ENCODE measurements at regions not wholly inside any gene's neighbourhood (a gene's known extent, or its start where the extent isn't known, plus 50 kb on each side); places are given as distances from the start of the nearest gene placed in this dataset.
A peak's percentile ranks its signal among the peaks of the same experiment; 100 is the strongest.

DNA sequence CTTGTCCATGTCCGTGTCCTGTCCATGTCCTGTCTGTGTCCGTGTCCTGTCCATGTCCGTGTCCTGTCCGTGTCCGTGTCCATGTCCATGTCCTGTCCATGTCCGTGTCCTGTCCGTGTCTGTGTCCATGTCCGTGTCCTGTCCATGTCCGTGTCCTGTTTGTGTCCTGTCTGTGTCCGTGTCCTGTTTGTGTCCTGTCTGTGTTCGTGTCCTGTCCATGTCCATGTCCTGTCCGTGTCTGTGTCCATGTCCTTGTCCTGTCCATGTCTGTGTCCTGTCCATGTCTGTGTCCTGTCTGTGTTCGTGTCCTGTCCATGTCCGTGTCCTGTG lies 55.0 kb upstream of the BHLHE23 start:
- no peak for ATAC-seq
- TF ChIP-seq PPARA (CRISPR knock-in tag; IDR thresholded peaks at IDR 0.05; ENCODE audit: borderline replicate concordance) (no peak), TOX (CRISPR knock-in tag; IDR thresholded peaks at IDR 0.05; ENCODE audit: borderline replicate concordance) (no peak), ZNF70 (CRISPR knock-in tag; IDR thresholded peaks at IDR 0.05) (no peak), ESRRG (CRISPR knock-in tag; IDR thresholded peaks at IDR 0.05) (no peak), ZNF565 (CRISPR knock-in tag; conservative IDR thresholded peaks at IDR 0.05; ENCODE audit: low read depth) (no peak), ZNF8 (CRISPR knock-in tag; IDR thresholded peaks at IDR 0.05) (no peak), OSR1 (CRISPR knock-in tag; IDR thresholded peaks at IDR 0.05) (no peak), TCF4 (CRISPR knock-in tag; IDR thresholded peaks at IDR 0.05; ENCODE audit: borderline replicate concordance) (no peak), RARB (CRISPR knock-in tag; IDR thresholded peaks at IDR 0.05) (no peak), ZFP30 (CRISPR knock-in tag; IDR thresholded peaks at IDR 0.05) (no peak), BACH2 (CRISPR knock-in tag; IDR thresholded peaks at IDR 0.05; ENCODE audit: borderline replicate concordance) (no peak), SNAI2 (CRISPR knock-in tag; IDR thresholded peaks at IDR 0.05) (no peak)
- TF ChIP-seq, protein P1, sequence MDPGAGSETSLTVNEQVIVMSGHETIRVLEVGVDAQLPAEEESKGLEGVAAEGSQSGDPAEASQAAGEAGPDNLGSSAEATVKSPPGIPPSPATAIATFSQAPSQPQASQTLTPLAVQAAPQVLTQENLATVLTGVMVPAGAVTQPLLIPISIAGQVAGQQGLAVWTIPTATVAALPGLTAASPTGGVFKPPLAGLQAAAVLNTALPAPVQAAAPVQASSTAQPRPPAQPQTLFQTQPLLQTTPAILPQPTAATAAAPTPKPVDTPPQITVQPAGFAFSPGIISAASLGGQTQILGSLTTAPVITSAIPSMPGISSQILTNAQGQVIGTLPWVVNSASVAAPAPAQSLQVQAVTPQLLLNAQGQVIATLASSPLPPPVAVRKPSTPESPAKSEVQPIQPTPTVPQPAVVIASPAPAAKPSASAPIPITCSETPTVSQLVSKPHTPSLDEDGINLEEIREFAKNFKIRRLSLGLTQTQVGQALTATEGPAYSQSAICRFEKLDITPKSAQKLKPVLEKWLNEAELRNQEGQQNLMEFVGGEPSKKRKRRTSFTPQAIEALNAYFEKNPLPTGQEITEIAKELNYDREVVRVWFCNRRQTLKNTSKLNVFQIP (CRISPR knock-in tag; IDR thresholded peaks at IDR 0.05; ENCODE audit: borderline replicate concordance, low read depth) = no peak
- TF ChIP-seq, protein P2, sequence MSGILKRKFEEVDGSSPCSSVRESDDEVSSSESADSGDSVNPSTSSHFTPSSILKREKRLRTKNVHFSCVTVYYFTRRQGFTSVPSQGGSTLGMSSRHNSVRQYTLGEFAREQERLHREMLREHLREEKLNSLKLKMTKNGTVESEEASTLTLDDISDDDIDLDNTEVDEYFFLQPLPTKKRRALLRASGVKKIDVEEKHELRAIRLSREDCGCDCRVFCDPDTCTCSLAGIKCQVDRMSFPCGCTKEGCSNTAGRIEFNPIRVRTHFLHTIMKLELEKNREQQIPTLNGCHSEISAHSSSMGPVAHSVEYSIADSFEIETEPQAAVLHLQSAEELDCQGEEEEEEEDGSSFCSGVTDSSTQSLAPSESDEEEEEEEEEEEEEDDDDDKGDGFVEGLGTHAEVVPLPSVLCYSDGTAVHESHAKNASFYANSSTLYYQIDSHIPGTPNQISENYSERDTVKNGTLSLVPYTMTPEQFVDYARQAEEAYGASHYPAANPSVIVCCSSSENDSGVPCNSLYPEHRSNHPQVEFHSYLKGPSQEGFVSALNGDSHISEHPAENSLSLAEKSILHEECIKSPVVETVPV (CRISPR knock-in tag; IDR thresholded peaks at IDR 0.05) = no peak
- TF ChIP-seq, protein P3, sequence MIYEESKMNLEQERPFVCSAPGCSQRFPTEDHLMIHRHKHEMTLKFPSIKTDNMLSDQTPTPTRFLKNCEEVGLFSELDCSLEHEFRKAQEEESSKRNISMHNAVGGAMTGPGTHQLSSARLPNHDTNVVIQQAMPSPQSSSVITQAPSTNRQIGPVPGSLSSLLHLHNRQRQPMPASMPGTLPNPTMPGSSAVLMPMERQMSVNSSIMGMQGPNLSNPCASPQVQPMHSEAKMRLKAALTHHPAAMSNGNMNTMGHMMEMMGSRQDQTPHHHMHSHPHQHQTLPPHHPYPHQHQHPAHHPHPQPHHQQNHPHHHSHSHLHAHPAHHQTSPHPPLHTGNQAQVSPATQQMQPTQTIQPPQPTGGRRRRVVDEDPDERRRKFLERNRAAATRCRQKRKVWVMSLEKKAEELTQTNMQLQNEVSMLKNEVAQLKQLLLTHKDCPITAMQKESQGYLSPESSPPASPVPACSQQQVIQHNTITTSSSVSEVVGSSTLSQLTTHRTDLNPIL (CRISPR knock-in tag; IDR thresholded peaks at IDR 0.05; ENCODE audit: low read depth) = no peak

DNA sequence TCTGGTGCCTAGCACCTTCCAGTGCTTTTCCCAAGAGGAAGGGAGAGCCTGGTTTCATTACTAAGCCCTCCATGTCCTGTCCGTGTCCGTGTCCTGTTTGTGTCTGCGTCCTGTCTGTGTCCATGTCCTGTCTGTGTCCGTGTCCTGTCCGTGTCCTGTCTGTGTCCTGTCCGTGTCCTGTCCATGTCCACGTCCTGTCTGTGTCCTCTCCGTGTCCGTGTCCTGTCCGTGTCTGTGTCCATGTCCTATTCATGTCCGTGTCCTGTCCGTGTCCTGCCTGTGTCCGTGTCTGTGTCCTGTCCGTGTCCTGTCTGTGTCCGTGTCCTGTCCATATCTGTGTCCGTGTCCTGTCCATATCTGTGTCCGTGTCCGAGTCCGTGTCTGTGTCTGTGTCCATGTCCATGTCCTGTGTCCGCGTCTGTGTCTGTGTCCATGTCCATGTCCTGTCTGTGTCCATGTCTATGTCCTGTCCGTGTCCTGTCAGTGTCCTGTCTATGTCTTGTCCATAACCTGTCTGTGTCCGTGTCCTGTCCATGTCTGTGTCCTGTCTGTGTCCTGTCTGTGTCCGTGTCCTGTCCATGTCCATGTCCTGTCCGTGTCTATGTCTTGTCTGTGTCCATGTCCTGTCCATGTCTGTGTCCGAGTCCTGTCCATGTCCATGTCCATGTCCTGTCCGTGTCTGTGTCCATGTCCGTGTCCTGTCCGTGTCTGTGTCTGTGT lies 54.4 kb upstream of the BHLHE23 start:
- ATAC-seq = no peak
- TF ChIP-seq CSDC2 (CRISPR knock-in tag; IDR thresholded peaks at IDR 0.05) (no peak), GLIS3 (CRISPR knock-in tag; IDR thresholded peaks at IDR 0.05) (no peak), TCF4 (CRISPR knock-in tag; IDR thresholded peaks at IDR 0.05; ENCODE audit: borderline replicate concordance) (no peak), ZFP3 (CRISPR knock-in tag; IDR thresholded peaks at IDR 0.05) (no peak), PPARA (CRISPR knock-in tag; IDR thresholded peaks at IDR 0.05; ENCODE audit: borderline replicate concordance) (no peak), SNAI2 (CRISPR knock-in tag; IDR thresholded peaks at IDR 0.05) (no peak), ZC3H10 (CRISPR knock-in tag; IDR thresholded peaks at IDR 0.05) (no peak), TOX (CRISPR knock-in tag; IDR thresholded peaks at IDR 0.05; ENCODE audit: borderline replicate concordance) (no peak), ZNF565 (CRISPR knock-in tag; conservative IDR thresholded peaks at IDR 0.05; ENCODE audit: low read depth) (no peak), ZNF70 (CRISPR knock-in tag; IDR thresholded peaks at IDR 0.05) (no peak)

DNA sequence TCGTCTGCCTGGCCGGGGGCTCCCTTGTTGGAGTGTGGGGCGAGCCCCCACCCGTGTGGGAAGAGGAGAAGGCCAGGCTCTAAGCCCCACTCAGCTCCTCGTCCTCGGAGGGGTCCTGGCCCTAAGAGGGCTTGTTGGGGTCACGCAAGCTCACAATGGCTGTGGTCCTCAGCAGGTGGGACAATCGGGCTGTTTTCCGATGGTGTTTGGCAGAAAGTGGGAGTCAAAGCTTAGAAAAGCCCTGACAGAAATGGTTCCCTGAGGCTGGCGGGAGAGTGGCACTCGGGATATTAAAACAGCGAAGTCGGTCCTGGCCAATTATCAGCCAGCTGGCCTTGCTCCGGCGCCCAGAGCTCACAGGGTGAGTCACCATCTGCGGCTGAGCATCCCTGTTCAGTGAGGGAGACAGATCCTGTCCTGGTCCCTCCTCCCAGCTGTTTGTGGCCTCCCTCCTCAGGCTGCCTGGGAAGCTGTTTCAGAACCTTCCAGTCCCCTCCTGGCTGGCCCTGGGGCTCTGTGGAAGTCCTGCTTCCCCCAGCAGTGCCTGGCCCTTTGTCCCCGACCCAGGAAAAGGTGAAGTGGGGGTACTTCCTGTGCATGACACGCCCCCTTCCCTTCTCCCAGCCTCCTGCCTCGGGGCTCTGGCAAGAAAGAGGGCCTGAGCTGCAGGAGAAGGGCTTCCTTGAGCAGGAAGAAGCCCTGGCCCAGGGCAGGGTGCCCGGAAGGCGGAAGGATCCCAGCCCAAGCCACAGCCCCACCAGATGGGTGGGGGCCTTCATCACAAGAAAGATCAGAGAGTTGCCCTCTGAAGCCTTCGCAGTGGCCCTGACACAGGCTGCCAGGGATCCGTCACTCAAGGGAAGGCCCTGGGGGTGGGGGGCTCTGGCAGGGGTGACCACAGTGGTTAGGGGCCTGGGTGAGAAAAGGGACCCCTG lies 53.6 kb upstream of the BHLHE23 start:
- TF ChIP-seq RARB (CRISPR knock-in tag; IDR thresholded peaks at IDR 0.05) (no peak), GLIS3 (CRISPR knock-in tag; IDR thresholded peaks at IDR 0.05) (no peak), ZFP30 (CRISPR knock-in tag; IDR thresholded peaks at IDR 0.05) (no peak), BACH2 (CRISPR knock-in tag; IDR thresholded peaks at IDR 0.05; ENCODE audit: borderline replicate concordance) (no peak), ZFP3 (CRISPR knock-in tag; IDR thresholded peaks at IDR 0.05) (no peak), CSDC2 (CRISPR knock-in tag; IDR thresholded peaks at IDR 0.05) (no peak), ZNF565 (CRISPR knock-in tag; conservative IDR thresholded peaks at IDR 0.05; ENCODE audit: low read depth) (no peak), ARNTL (CRISPR knock-in tag; IDR thresholded peaks at IDR 0.05; ENCODE audit: borderline replicate concordance, low read depth) (no peak), OSR1 (CRISPR knock-in tag; IDR thresholded peaks at IDR 0.05) (no peak), ESRRG (CRISPR knock-in tag; IDR thresholded peaks at IDR 0.05) (no peak), PPARA (CRISPR knock-in tag; IDR thresholded peaks at IDR 0.05; ENCODE audit: borderline replicate concordance) (no peak), TOX (CRISPR knock-in tag; IDR thresholded peaks at IDR 0.05; ENCODE audit: borderline replicate concordance) (no peak), ZNF70 (CRISPR knock-in tag; IDR thresholded peaks at IDR 0.05) (no peak)
- TF ChIP-seq, protein P4, sequence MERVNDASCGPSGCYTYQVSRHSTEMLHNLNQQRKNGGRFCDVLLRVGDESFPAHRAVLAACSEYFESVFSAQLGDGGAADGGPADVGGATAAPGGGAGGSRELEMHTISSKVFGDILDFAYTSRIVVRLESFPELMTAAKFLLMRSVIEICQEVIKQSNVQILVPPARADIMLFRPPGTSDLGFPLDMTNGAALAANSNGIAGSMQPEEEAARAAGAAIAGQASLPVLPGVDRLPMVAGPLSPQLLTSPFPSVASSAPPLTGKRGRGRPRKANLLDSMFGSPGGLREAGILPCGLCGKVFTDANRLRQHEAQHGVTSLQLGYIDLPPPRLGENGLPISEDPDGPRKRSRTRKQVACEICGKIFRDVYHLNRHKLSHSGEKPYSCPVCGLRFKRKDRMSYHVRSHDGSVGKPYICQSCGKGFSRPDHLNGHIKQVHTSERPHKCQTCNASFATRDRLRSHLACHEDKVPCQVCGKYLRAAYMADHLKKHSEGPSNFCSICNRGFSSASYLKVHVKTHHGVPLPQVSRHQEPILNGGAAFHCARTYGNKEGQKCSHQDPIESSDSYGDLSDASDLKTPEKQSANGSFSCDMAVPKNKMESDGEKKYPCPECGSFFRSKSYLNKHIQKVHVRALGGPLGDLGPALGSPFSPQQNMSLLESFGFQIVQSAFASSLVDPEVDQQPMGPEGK (CRISPR knock-in tag; IDR thresholded peaks at IDR 0.05; ENCODE audit: borderline replicate concordance) = no peak
- TF ChIP-seq, protein P5, sequence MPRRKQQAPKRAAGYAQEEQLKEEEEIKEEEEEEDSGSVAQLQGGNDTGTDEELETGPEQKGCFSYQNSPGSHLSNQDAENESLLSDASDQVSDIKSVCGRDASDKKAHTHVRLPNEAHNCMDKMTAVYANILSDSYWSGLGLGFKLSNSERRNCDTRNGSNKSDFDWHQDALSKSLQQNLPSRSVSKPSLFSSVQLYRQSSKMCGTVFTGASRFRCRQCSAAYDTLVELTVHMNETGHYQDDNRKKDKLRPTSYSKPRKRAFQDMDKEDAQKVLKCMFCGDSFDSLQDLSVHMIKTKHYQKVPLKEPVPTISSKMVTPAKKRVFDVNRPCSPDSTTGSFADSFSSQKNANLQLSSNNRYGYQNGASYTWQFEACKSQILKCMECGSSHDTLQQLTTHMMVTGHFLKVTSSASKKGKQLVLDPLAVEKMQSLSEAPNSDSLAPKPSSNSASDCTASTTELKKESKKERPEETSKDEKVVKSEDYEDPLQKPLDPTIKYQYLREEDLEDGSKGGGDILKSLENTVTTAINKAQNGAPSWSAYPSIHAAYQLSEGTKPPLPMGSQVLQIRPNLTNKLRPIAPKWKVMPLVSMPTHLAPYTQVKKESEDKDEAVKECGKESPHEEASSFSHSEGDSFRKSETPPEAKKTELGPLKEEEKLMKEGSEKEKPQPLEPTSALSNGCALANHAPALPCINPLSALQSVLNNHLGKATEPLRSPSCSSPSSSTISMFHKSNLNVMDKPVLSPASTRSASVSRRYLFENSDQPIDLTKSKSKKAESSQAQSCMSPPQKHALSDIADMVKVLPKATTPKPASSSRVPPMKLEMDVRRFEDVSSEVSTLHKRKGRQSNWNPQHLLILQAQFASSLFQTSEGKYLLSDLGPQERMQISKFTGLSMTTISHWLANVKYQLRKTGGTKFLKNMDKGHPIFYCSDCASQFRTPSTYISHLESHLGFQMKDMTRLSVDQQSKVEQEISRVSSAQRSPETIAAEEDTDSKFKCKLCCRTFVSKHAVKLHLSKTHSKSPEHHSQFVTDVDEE (CRISPR knock-in tag; IDR thresholded peaks at IDR 0.05) = no peak
- TF ChIP-seq, protein P2 (CRISPR knock-in tag; IDR thresholded peaks at IDR 0.05) = no peak
- ATAC-seq = peak; percentile 75

All from SK-N-SH treated with all-trans-retinoic acid at 6 μM for 48 hours (cell line).